SK-N-SH treated with all-trans-retinoic acid at 6 μM for 48 hours (cell line): ENCODE measurements at regions not wholly inside any gene's neighbourhood (a gene's known extent, or its start where the extent isn't known, plus 50 kb on each side); places are given as distances from the start of the nearest gene placed in this dataset.

ENCODE experiments used
- ARNTL ChIP-seq: fragments of 450-650 bp; formaldehyde crosslinking; IDR thresholded peaks from 2 replicates; pipeline ENCODE4 v1.5.0; 2020; ENCODE audit warnings: low read depth, mild to moderate bottlenecking, moderate library complexity, borderline replicate concordance
- BACH2 ChIP-seq: fragments of 250-450 bp; sonication (Bioruptor Pico); IDR thresholded peaks from 2 replicates; pipeline ENCODE4 v1.9.0; 2021; ENCODE audit warnings: mild to moderate bottlenecking, borderline replicate concordance
- GLIS3 ChIP-seq: fragments of 250-450 bp; sonication (Bioruptor Pico); IDR thresholded peaks from 2 replicates; pipeline ENCODE4 v1.5.0; 2020; ENCODE audit warnings: mild to moderate bottlenecking, moderate library complexity
- ISL1 ChIP-seq: fragments of 250-450 bp; sonication (Bioruptor Pico); IDR thresholded peaks from 2 replicates; pipeline ENCODE4 v2.1.2; 2022; ENCODE audit warnings: mild to moderate bottlenecking, moderate library complexity
- RARB ChIP-seq: fragments of 250-450 bp; sonication (Bioruptor Pico); IDR thresholded peaks from 2 replicates; pipeline ENCODE4 v1.8.0; 2021; ENCODE audit warnings: mild to moderate bottlenecking, moderate library complexity
- TCF4 ChIP-seq: fragments of 250-450 bp; sonication (Bioruptor Pico); IDR thresholded peaks from 2 replicates; pipeline ENCODE4 v1.8.0; 2021; ENCODE audit warnings: mild to moderate bottlenecking, moderate library complexity, borderline replicate concordance
- ZFP30 ChIP-seq: fragments of 450-650 bp; formaldehyde crosslinking; IDR thresholded peaks from 2 replicates; pipeline ENCODE4 v1.5.0; 2022; ENCODE audit warnings: mild to moderate bottlenecking, moderate library complexity
- ZNF565 ChIP-seq: fragments of 450-650 bp; formaldehyde crosslinking; conservative IDR thresholded peaks from 2 replicates; pipeline ENCODE4 v1.5.0; 2020; ENCODE audit warnings: low read depth, mild to moderate bottlenecking, moderate library complexity
- ZNF70 ChIP-seq: fragments of 450-650 bp; formaldehyde crosslinking; IDR thresholded peaks from 2 replicates; pipeline ENCODE4 v1.5.0; 2020; ENCODE audit warnings: mild to moderate bottlenecking, moderate library complexity
- TF ChIP-seq, protein P1 (sequence below): fragments of 250-450 bp; sonication (Bioruptor Pico); IDR thresholded peaks from 2 replicates; pipeline ENCODE4 v1.8.0; 2020; ENCODE audit warnings: mild to moderate bottlenecking, moderate library complexity, borderline replicate concordance
- TF ChIP-seq, protein P2 (sequence below): fragments of 250-450 bp; sonication (Bioruptor Pico); IDR thresholded peaks from 2 replicates; pipeline ENCODE4 v1.5.0; 2020; ENCODE audit warnings: mild to moderate bottlenecking, moderate library complexity

DNA sequence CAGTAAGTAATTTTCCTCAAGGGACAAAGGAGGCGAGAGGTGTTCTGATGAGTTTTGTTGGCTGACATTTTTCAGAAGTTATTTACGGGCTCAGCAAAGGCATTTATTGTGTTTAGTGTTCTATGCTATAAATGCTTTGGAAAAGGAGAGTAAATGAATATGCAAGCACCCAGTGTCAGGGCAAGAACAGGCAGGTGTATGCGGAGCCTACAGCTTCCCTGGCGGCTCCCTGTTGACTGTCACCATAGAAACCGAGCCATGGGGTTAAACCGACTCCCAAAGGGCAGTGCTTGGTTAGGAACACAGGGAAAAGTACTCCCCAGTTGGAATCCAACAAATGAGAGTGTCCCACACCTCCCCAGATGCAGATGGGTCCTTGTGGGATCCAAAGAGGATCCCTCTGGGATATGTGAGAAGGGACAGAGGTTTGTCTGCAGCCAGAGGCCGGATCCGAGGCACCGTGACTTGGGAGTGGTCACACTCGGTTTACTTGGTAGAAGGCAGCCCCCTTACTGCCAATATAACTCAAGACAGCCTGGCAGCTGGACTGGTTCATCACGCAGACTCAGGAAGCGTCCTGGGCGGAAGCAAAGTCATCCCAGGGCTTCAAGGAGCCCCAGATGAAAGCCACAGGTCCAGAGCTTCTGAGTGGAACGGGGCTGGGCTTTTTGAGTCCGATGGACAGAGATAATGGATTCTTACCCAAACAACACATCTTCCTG is 329.7 kb downstream of the CTTN start:
- TF ChIP-seq ISL1 (CRISPR knock-in tag) (no peak), ZNF70 (CRISPR knock-in tag) (no peak), ARNTL (CRISPR knock-in tag) (no peak), ZFP30 (CRISPR knock-in tag) (no peak), BACH2 (CRISPR knock-in tag) (no peak), ZNF565 (CRISPR knock-in tag) (no peak), TCF4 (CRISPR knock-in tag) (no peak), GLIS3 (CRISPR knock-in tag) (no peak), RARB (CRISPR knock-in tag) (no peak)
- TF ChIP-seq, protein P1, sequence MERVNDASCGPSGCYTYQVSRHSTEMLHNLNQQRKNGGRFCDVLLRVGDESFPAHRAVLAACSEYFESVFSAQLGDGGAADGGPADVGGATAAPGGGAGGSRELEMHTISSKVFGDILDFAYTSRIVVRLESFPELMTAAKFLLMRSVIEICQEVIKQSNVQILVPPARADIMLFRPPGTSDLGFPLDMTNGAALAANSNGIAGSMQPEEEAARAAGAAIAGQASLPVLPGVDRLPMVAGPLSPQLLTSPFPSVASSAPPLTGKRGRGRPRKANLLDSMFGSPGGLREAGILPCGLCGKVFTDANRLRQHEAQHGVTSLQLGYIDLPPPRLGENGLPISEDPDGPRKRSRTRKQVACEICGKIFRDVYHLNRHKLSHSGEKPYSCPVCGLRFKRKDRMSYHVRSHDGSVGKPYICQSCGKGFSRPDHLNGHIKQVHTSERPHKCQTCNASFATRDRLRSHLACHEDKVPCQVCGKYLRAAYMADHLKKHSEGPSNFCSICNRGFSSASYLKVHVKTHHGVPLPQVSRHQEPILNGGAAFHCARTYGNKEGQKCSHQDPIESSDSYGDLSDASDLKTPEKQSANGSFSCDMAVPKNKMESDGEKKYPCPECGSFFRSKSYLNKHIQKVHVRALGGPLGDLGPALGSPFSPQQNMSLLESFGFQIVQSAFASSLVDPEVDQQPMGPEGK (CRISPR knock-in tag): no peak
- TF ChIP-seq, protein P2, sequence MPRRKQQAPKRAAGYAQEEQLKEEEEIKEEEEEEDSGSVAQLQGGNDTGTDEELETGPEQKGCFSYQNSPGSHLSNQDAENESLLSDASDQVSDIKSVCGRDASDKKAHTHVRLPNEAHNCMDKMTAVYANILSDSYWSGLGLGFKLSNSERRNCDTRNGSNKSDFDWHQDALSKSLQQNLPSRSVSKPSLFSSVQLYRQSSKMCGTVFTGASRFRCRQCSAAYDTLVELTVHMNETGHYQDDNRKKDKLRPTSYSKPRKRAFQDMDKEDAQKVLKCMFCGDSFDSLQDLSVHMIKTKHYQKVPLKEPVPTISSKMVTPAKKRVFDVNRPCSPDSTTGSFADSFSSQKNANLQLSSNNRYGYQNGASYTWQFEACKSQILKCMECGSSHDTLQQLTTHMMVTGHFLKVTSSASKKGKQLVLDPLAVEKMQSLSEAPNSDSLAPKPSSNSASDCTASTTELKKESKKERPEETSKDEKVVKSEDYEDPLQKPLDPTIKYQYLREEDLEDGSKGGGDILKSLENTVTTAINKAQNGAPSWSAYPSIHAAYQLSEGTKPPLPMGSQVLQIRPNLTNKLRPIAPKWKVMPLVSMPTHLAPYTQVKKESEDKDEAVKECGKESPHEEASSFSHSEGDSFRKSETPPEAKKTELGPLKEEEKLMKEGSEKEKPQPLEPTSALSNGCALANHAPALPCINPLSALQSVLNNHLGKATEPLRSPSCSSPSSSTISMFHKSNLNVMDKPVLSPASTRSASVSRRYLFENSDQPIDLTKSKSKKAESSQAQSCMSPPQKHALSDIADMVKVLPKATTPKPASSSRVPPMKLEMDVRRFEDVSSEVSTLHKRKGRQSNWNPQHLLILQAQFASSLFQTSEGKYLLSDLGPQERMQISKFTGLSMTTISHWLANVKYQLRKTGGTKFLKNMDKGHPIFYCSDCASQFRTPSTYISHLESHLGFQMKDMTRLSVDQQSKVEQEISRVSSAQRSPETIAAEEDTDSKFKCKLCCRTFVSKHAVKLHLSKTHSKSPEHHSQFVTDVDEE: no peak
